K562 (cell line): ENCODE measurements at regions not wholly inside any gene's neighbourhood (a gene's known extent, or its start where the extent isn't known, plus 50 kb on each side); places are given as distances from the start of the nearest gene placed in this dataset.

Experiments used
- ARHGAP35 ChIP-seq: fragments of 450-650 bp; IDR thresholded peaks from 2 replicates; pipeline ENCODE4 v1.6.1; 2018; ENCODE audit not compliant: partially characterized antibody
- ARID2 ChIP-seq: fragments of 450-650 bp; IDR thresholded peaks from 2 replicates; pipeline ENCODE4 v1.6.1; 2017; ENCODE audit warnings: antibody characterized with exemption, mild to moderate bottlenecking
- BMI1 ChIP-seq: fragments of 150-350 bp; IDR thresholded peaks from 2 replicates; pipeline ENCODE4 v1.6.1; 2014; ENCODE audit warnings: low read length
- C11orf30 ChIP-seq: fragments of 450-650 bp; IDR thresholded peaks from 2 replicates; pipeline ENCODE4 v1.6.1; 2016; ENCODE audit warnings: low read depth, mild to moderate bottlenecking
- CCAR2 ChIP-seq: fragments of 200-400 bp; formaldehyde crosslinking; IDR thresholded peaks from 2 replicates; pipeline ENCODE4 v1.6.1; 2017; ENCODE audit warnings: mild to moderate bottlenecking, low read depth, low read length
- EGR1 ChIP-seq: fragments of 450-650 bp; conservative IDR thresholded peaks from 2 replicates; pipeline ENCODE4 v1.6.1; 2017; ENCODE audit warnings: mild to moderate bottlenecking
- EZH2 ChIP-seq: IDR thresholded peaks from 2 replicates; pipeline ENCODE4 v1.6.1; 2012; ENCODE audit warnings: low read depth, mild to moderate bottlenecking, inconsistent platforms, low read length, borderline replicate concordance
- ILK ChIP-seq: fragments of 450-650 bp; IDR thresholded peaks from 2 replicates; pipeline ENCODE4 v1.6.1; 2016; ENCODE audit warnings: missing genetic modification characterization, low read depth, mild to moderate bottlenecking, missing compliant biosample characterization, moderate library complexity, borderline replicate concordance
- LCOR ChIP-seq: sonication (generic); formaldehyde crosslinking; IDR thresholded peaks from 2 replicates; pipeline ENCODE4 v1.8.0; 2022; ENCODE audit warnings: mild to moderate bottlenecking, missing genetic modification reagents
- MTA3 ChIP-seq: fragments of 450-650 bp; formaldehyde crosslinking; IDR thresholded peaks from 2 replicates; pipeline ENCODE4 v1.6.1; 2017; ENCODE audit warnings: mild to moderate bottlenecking, borderline replicate concordance
- NELFE ChIP-seq: IDR thresholded peaks from 2 replicates; pipeline ENCODE4 v1.6.1; 2011; ENCODE audit warnings: mild to moderate bottlenecking; ENCODE audit not compliant: insufficient read depth, insufficient read length
- NFE2 ChIP-seq: IDR thresholded peaks from 2 replicates; pipeline ENCODE4 v1.6.1; 2014; ENCODE audit warnings: antibody characterized with exemption, low read depth
- POLR2A ChIP-seq: fragments of 450-650 bp; conservative IDR thresholded peaks from 2 replicates; pipeline ENCODE4 v1.6.1; 2016
- POLR3G ChIP-seq: IDR thresholded peaks from 2 replicates; pipeline ENCODE4 v1.6.1; 2011; ENCODE audit not compliant: insufficient read length, insufficient replicate concordance; ENCODE audit errors: extremely low read depth
- PRPF4 ChIP-seq: fragments of 200-400 bp; formaldehyde crosslinking; IDR thresholded peaks from one replicate; pipeline ENCODE4 v1.6.1; 2017; ENCODE audit warnings: low read length, low read depth, mild to moderate bottlenecking; ENCODE audit not compliant: insufficient read depth, poor library complexity, severe bottlenecking
- RBBP5 ChIP-seq: fragments of 200-600 bp; sonication (generic); IDR thresholded peaks from 2 replicates; pipeline ENCODE4 v1.6.1; 2012; ENCODE audit warnings: borderline replicate concordance, mild to moderate bottlenecking, low read length, control low read depth, inconsistent platforms; ENCODE audit not compliant: insufficient read depth, poor library complexity, severe bottlenecking
- TAF9B ChIP-seq: fragments of 450-650 bp; IDR thresholded peaks from 2 replicates; pipeline ENCODE4 v1.6.1; 2018; ENCODE audit warnings: mild to moderate bottlenecking; ENCODE audit not compliant: partially characterized antibody
- TBL1XR1 ChIP-seq, 2 experiments: IDR thresholded peaks; 2 replicates each; pipeline ENCODE4 v1.6.1; 2012; ENCODE audit warnings: improper control_type of control experiment in 2 of 2, low read length in 2 of 2, mild to moderate bottlenecking in 1 of 2
- ZFPM2 ChIP-seq: fragments of 250-450 bp; sonication (Bioruptor Pico); IDR thresholded peaks from 2 replicates; pipeline ENCODE4 v1.5.1; 2022; ENCODE audit warnings: mild to moderate bottlenecking
- ZNF124 ChIP-seq: sonication (generic); formaldehyde crosslinking; IDR thresholded peaks from 2 replicates; pipeline ENCODE4 v1.8.1; 2022; ENCODE audit warnings: missing genetic modification reagents
- ZNF830 ChIP-seq: fragments of 250-450 bp; sonication (Bioruptor Pico); IDR thresholded peaks from 2 replicates; pipeline ENCODE4 v1.5.0; 2021; ENCODE audit warnings: mild to moderate bottlenecking
- TF ChIP-seq, protein P1 (sequence below), 2 experiments: IDR thresholded peaks; 2 replicates each; pipeline ENCODE4 v1.6.1; 2012; ENCODE audit warnings: improper control_type of control experiment in 2 of 2, low read depth in 2 of 2, low read length in 2 of 2, borderline replicate concordance in 1 of 2
- TF ChIP-seq, protein P2 (sequence below): fragments of 450-650 bp; formaldehyde crosslinking; conservative IDR thresholded peaks from 2 replicates; pipeline ENCODE4 v1.4.0; 2022; ENCODE audit warnings: mild to moderate bottlenecking, missing genetic modification characterization
- TF ChIP-seq, protein P3 (sequence below): fragments of 450-650 bp; IDR thresholded peaks from 2 replicates; pipeline ENCODE4 v1.6.1; 2017; ENCODE audit warnings: antibody characterized with exemption, mild to moderate bottlenecking

DNA sequence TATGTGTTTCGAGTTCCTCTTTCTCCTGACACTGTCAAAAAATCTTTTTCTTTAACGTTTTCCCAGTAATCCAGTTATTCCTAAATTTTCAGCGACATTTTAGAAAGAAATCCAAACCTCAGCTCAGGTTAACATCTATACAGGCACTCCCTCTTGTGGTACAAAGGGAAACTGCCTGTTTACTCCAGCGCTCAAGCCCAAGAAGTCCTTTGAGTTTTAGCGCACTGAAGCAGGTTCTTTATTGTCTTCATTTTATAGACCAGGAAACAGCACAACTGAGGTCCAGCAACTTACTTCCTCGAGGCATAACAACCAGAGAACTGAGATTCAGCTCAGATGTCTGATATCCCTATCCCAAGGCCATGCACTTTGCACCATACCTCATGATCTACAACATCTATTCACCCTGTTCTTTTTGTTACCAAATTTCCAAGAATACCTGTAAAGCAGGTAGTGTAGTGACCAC is 287.2 kb upstream of the MKLN1 start (continued):
- TF ChIP-seq TBL1XR1 (IDR thresholded peaks at IDR 0.05; ENCODE audit: low read length in 2 of 2) (no peak), EGR1 (no peak), CCAR2 (no peak), ZNF124 (CRISPR knock-in tag) (no peak), POLR2A (no peak), NELFE (no peak), C11orf30 (no peak), ZFPM2 (no peak), POLR3G (no peak), LCOR (CRISPR knock-in tag) (no peak), PRPF4 (no peak), ARHGAP35 (no peak), BMI1 (0 out of 2 replicates have a peak, but pooled peaks have one; percentile 34), ZNF830 (CRISPR knock-in tag) (no peak), ARID2 (peak; percentile 50; the same call in 1 of the 2 replicates), EZH2 (no peak), ILK (tag) (no peak), MTA3 (no peak), NFE2 (no peak), RBBP5 (no peak), TAF9B (no peak)
- TF ChIP-seq, protein P1, sequence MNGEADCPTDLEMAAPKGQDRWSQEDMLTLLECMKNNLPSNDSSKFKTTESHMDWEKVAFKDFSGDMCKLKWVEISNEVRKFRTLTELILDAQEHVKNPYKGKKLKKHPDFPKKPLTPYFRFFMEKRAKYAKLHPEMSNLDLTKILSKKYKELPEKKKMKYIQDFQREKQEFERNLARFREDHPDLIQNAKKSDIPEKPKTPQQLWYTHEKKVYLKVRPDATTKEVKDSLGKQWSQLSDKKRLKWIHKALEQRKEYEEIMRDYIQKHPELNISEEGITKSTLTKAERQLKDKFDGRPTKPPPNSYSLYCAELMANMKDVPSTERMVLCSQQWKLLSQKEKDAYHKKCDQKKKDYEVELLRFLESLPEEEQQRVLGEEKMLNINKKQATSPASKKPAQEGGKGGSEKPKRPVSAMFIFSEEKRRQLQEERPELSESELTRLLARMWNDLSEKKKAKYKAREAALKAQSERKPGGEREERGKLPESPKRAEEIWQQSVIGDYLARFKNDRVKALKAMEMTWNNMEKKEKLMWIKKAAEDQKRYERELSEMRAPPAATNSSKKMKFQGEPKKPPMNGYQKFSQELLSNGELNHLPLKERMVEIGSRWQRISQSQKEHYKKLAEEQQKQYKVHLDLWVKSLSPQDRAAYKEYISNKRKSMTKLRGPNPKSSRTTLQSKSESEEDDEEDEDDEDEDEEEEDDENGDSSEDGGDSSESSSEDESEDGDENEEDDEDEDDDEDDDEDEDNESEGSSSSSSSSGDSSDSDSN (IDR thresholded peaks at IDR 0.05; ENCODE audit: borderline replicate concordance in 1 of 2, low read depth in 2 of 2, low read length in 2 of 2), result no peak
- TF ChIP-seq, protein P2, sequence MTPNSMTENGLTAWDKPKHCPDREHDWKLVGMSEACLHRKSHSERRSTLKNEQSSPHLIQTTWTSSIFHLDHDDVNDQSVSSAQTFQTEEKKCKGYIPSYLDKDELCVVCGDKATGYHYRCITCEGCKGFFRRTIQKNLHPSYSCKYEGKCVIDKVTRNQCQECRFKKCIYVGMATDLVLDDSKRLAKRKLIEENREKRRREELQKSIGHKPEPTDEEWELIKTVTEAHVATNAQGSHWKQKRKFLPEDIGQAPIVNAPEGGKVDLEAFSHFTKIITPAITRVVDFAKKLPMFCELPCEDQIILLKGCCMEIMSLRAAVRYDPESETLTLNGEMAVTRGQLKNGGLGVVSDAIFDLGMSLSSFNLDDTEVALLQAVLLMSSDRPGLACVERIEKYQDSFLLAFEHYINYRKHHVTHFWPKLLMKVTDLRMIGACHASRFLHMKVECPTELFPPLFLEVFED (CRISPR knock-in tag), result no peak
- TF ChIP-seq, protein P3, sequence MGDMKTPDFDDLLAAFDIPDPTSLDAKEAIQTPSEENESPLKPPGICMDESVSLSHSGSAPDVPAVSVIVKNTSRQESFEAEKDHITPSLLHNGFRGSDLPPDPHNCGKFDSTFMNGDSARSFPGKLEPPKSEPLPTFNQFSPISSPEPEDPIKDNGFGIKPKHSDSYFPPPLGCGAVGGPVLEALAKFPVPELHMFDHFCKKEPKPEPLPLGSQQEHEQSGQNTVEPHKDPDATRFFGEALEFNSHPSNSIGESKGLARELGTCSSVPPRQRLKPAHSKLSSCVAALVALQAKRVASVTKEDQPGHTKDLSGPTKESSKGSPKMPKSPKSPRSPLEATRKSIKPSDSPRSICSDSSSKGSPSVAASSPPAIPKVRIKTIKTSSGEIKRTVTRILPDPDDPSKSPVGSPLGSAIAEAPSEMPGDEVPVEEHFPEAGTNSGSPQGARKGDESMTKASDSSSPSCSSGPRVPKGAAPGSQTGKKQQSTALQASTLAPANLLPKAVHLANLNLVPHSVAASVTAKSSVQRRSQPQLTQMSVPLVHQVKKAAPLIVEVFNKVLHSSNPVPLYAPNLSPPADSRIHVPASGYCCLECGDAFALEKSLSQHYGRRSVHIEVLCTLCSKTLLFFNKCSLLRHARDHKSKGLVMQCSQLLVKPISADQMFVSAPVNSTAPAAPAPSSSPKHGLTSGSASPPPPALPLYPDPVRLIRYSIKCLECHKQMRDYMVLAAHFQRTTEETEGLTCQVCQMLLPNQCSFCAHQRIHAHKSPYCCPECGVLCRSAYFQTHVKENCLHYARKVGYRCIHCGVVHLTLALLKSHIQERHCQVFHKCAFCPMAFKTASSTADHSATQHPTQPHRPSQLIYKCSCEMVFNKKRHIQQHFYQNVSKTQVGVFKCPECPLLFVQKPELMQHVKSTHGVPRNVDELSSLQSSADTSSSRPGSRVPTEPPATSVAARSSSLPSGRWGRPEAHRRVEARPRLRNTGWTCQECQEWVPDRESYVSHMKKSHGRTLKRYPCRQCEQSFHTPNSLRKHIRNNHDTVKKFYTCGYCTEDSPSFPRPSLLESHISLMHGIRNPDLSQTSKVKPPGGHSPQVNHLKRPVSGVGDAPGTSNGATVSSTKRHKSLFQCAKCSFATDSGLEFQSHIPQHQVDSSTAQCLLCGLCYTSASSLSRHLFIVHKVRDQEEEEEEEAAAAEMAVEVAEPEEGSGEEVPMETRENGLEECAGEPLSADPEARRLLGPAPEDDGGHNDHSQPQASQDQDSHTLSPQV, result no peak
